HEK293T (cell line): ENCODE measurements at regions not wholly inside any gene's neighbourhood (a gene's known extent, or its start where the extent isn't known, plus 50 kb on each side); places are given as distances from the start of the nearest gene placed in this dataset.

Experiments used
- BHLHE40 ChIP-seq: fragments of 450-650 bp; IDR thresholded peaks from 2 replicates; pipeline ENCODE4 v1.6.1; 2016; ENCODE audit warnings: mild to moderate bottlenecking, moderate library complexity, borderline replicate concordance
- CTBP1 ChIP-seq: fragments of 450-650 bp; IDR thresholded peaks from 2 replicates; pipeline ENCODE4 v1.6.1; 2016; ENCODE audit warnings: borderline replicate concordance
- FOXM1 ChIP-seq: fragments of 450-650 bp; IDR thresholded peaks from 2 replicates; pipeline ENCODE4 v1.6.1; 2017; ENCODE audit warnings: mild to moderate bottlenecking, borderline replicate concordance
- HDGF ChIP-seq: fragments of 450-650 bp; IDR thresholded peaks from 2 replicates; pipeline ENCODE4 v1.6.1; 2017; ENCODE audit warnings: antibody characterized with exemption, borderline replicate concordance
- L3MBTL2 ChIP-seq: fragments of 450-650 bp; conservative IDR thresholded peaks from 2 replicates; pipeline ENCODE4 v1.6.1; 2016; ENCODE audit warnings: mild to moderate bottlenecking
- SP1 ChIP-seq: fragments of 450-650 bp; IDR thresholded peaks from 2 replicates; pipeline ENCODE4 v1.6.1; 2017

GRCh38 chr2:120523766-120524165 is 177.8 kb downstream of the INHBB start:
- TF ChIP-seq SP1 (no peak), BHLHE40 (no peak), CTBP1 (no peak), HDGF (no peak), FOXM1 (no peak), L3MBTL2 (no peak)
